Bronchial epithelial cell (primary cell): ENCODE measurements at regions not wholly inside any gene's neighbourhood (a gene's known extent, or its start where the extent isn't known, plus 50 kb on each side); places are given as distances from the start of the nearest gene placed in this dataset.

Source experiments
- DNase-seq: peaks from one replicate; pipeline ENCODE4 v3.0.0-alpha.2; 2010; ENCODE audit warnings: low read depth
- FAIRE-seq: peaks from 2 replicates; lab custom pipeline; 2011; peaks lifted over from hg19 to GRCh38; lab: Jason Lieb, UNC
- H3K27me3 ChIP-seq: 2 replicates; pipeline ENCODE4 v1.5.1; 2011; ENCODE audit warnings: low read length; ENCODE audit not compliant: control insufficient read depth, insufficient read depth
- H3K36me3 ChIP-seq: 2 replicates; pipeline ENCODE4 v1.5.1; 2011; ENCODE audit warnings: low read length; ENCODE audit not compliant: control insufficient read depth, insufficient read depth
- H3K4me3 ChIP-seq: 2 replicates; pipeline ENCODE4 v1.5.1; 2011; ENCODE audit warnings: mild to moderate bottlenecking, low read depth, low read length, control low read depth
- TF ChIP-seq, protein P1 (sequence below): IDR thresholded peaks from 2 replicates; pipeline ENCODE4 v1.5.1; 2011; ENCODE audit warnings: mild to moderate bottlenecking, moderate library complexity, low read length, control low read depth, inconsistent platforms; ENCODE audit not compliant: insufficient read depth, severe bottlenecking

DNA sequence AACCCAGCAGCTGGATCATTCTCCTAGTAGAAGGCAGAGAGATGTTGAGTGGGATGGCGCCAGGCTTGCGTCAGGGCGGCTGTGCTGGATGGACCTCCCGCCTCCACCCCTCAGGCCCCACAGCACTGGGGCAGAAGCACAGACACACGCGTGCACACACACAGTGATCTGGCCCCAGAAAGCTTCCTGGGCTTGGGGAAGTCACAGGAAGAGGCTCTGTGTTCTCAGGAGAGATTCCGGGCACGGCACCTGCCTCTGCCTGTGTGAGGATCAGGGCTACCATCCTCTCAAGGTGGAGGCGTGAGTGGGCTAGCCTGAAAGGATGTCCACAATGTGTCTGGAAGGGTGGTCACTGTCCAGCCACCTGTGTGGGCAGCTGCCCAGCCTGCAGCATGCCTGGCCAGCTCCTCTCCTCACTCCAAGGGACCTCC is 229.8 kb upstream of the HS6ST1 start:
- no peaks in the 10 kb centered on the region for H3K36me3 ChIP-seq
- DNase-seq (no peak), FAIRE-seq (no peak)
- H3K4me3 ChIP-seq = no peak overlapping the region
- no peaks in the 10 kb centered on the region for H3K27me3 ChIP-seq
- TF ChIP-seq, protein P1, sequence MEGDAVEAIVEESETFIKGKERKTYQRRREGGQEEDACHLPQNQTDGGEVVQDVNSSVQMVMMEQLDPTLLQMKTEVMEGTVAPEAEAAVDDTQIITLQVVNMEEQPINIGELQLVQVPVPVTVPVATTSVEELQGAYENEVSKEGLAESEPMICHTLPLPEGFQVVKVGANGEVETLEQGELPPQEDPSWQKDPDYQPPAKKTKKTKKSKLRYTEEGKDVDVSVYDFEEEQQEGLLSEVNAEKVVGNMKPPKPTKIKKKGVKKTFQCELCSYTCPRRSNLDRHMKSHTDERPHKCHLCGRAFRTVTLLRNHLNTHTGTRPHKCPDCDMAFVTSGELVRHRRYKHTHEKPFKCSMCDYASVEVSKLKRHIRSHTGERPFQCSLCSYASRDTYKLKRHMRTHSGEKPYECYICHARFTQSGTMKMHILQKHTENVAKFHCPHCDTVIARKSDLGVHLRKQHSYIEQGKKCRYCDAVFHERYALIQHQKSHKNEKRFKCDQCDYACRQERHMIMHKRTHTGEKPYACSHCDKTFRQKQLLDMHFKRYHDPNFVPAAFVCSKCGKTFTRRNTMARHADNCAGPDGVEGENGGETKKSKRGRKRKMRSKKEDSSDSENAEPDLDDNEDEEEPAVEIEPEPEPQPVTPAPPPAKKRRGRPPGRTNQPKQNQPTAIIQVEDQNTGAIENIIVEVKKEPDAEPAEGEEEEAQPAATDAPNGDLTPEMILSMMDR = no peak

DNA sequence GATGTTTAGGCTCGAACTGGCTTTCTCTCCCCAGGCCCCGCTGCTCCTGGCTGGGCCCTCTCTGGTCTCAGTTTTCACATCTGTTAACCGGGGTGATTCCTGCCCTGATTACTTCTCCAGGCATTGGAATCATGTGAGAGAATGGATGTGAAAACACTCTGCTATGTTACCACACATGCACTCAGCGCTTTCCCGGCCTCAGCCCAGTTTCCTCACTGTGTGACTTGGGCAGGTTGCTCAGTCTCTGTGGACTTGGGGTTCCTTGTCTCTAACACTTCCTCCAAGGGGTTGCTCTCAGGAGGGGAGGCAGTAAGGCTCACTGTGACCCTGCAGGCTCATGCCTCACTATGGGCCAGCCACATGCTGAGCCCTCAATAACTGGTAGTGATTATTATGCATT is 230.4 kb upstream of the HS6ST1 start:
- FAIRE-seq (no peak), DNase-seq (no peak)
- Histone ChIP-seq H3K27me3 (no peaks in the 10 kb centered on the region), H3K4me3 (no peak overlapping the region), H3K36me3 (no peaks in the 10 kb centered on the region)
- TF ChIP-seq, protein P1 = no peak

DNA sequence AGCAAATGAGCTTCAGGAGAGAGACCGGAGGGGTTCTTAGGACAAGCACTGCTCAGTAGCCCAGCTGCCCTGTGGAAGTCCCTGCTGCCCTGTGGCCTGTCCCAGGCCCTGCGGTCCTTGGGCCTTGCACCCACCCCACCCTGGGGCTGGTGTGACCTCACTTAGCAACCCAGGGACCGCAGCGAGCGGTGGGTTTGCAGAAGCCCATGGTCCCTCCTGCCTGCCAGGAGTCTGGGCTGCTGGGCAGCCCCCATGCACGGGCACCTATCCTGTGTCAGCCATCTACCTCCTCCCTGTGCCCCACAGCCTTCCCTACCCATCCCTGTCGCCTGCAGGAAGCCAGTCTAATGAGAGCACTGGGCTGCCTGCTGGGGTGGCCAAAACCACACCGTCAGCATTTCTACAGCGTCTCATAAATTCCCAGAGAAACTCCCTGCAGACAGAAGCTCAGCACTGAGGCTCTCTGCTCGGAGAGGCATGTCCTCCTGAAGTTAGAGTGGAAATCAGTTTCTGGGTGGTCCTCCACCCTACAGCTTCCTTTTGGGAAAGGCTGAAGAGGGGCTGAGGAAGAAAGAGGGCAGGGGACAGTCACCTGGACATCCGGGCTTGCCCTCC is 231.1 kb upstream of the HS6ST1 start:
- no peaks in the 10 kb centered on the region for H3K36me3 ChIP-seq
- DNase-seq (no peak), FAIRE-seq (no peak)
- H3K27me3 ChIP-seq = no peaks in the 10 kb centered on the region
- no peak overlapping the region for H3K4me3 ChIP-seq
- TF ChIP-seq, protein P1 = no peak

DNA sequence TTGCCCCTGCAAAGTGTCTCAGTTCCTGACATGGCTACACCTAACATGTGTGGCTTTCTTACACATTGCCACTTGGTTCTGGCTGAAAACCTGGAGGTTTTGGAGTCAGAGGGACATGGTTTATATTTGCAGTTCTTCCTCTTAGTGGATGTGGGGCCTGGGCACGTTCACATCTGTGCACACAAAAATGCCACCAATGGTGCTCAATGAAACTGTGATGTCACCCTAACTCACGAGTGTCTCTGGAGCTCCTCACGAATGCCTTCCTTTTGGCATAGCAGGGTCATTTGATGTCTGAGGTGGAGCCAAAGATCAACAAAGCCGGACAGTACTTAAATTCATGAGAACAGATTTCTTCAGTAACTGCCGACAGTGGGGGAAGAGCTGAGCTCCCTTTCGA is 231.7 kb upstream of the HS6ST1 start:
- H3K27me3 ChIP-seq = no peaks in the 10 kb centered on the region
- FAIRE-seq (no peak), DNase-seq (no peak)
- H3K36me3 ChIP-seq = no peaks in the 10 kb centered on the region
- no peak overlapping the region for H3K4me3 ChIP-seq
- TF ChIP-seq, protein P1 = no peak

DNA sequence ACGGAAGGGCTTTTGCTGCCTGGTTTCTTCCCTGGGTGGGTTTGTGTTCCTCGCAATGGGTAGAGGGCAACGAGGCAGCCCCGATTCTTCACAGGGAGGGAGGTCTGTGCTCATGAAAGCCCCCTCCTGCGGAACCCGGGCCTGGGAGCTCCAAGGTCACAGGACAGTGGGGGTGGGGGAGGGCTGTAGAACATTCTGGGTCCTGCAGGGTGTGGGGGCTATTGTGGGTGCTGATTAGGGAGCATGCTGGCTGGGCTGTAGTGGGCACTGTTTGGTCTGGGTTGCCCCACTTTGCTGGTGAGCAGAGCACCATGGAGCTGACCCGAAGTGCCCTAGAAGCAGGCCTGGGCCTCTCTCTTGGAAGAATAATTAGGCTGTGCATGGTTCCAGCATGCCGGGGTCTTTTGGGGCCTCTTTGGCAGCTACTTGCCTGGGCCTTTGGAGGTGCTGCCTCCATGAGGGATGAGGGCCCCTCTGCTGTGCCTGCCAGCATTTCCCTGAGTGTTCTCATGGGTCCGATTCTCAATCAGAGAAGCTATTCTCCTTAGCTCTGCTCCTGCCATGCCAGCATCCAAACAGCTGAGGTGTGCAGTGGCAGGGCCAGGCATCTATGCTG is 232.2 kb upstream of the HS6ST1 start:
- Histone ChIP-seq H3K36me3 (no peaks in the 10 kb centered on the region), H3K4me3 (no peak overlapping the region), H3K27me3 (no peaks in the 10 kb centered on the region)
- TF ChIP-seq, protein P1 = no peak
- FAIRE-seq = no peak
- DNase-seq = no peak
